Liver (tissue), 2 donors: ENCODE measurements at regions not wholly inside any gene's neighbourhood (a gene's known extent, or its start where the extent isn't known, plus 50 kb on each side); places are given as distances from the start of the nearest gene placed in this dataset.

Source experiments
- CTCF ChIP-seq: fragments of 150-350 bp; IDR thresholded peaks from 2 replicates; pipeline ENCODE4 v1.5.1; 2017; ENCODE audit warnings: improper control_type of control experiment, low read depth, low read length; ENCODE audit not compliant: missing input control
- MAX ChIP-seq: IDR thresholded peaks from 2 replicates; pipeline ENCODE4 v1.6.1; 2016; ENCODE audit warnings: antibody characterized with exemption
- REST ChIP-seq: IDR thresholded peaks from 2 replicates; pipeline ENCODE4 v1.6.1; 2016; ENCODE audit warnings: antibody characterized with exemption, mild to moderate bottlenecking
- donor health status: healthy.

DNA sequence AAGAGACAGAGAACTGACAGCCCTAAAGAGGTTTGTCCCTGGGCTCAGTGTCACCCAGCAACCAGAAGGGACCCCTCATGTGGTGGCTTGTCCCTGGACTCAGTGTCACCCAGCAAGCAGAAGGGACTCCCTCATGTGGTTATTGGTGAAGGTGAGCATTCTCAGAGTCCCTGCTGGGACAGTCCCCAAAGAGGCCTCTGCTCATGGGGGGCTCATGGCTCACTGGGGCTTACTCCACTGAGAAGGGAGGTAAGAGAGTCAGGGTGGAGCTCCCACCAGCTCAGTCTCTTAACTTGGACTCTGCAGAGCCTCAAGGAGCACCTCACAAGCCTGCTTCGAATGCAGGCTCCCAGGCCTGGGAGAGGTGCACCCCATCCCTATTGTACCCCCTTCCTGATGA is 145.2 kb upstream of the COPS8 start:
- TF ChIP-seq CTCF (no peak), MAX (no peak), REST (no peak)
